Activated T-cell treated with anti-CD3 and anti-CD28 coated beads for 4 hours (primary cell): ENCODE measurements at regions not wholly inside any gene's neighbourhood (a gene's known extent, or its start where the extent isn't known, plus 50 kb on each side); places are given as distances from the start of the nearest gene placed in this dataset.
"Not testable (repeated sequence)": the region's sequence is repeated elsewhere in the genome, so short reads cannot be mapped to it uniquely, and the experiment has no call there.

Source experiments
- DNase-seq: peaks from one replicate; pipeline ENCODE4 v3.0.0-alpha.2; 2020

- DNase-seq, result no peak
Observed at GRCh38 chr18:78430131-78430758, 549.4 kb upstream of the SALL3 start.

- DNase-seq, result no peak
Observed at GRCh38 chr18:78431606-78432005, 548.0 kb upstream of the SALL3 start.

GRCh38 chr18:78433562-78433961, 546.1 kb upstream of the SALL3 start:
- no peak for DNase-seq

- no peak for DNase-seq
Observed at GRCh38 chr18:78436110-78436509, 543.5 kb upstream of the SALL3 start.

- not testable (repeated sequence) for DNase-seq
Observed at GRCh38 chr18:78438235-78438634, 541.4 kb upstream of the SALL3 start.

- DNase-seq, result no peak
Observed at GRCh38 chr18:78445880-78446279, 533.7 kb upstream of the SALL3 start.

GRCh38 chr18:78447211-78447610, 532.4 kb upstream of the SALL3 start:
- DNase-seq, result no peak

GRCh38 chr18:78448106-78448505, 531.5 kb upstream of the SALL3 start:
- no peak for DNase-seq

GRCh38 chr18:78448591-78448990, 531.0 kb upstream of the SALL3 start:
- DNase-seq, result no peak

- no peak for DNase-seq
Observed at GRCh38 chr18:78454221-78454620, 525.4 kb upstream of the SALL3 start.

- DNase-seq, result no peak
Observed at GRCh38 chr18:78455386-78455785, 524.2 kb upstream of the SALL3 start.

GRCh38 chr18:78457011-78457410, 522.6 kb upstream of the SALL3 start:
- DNase-seq, result no peak

GRCh38 chr18:78457731-78458130, 521.9 kb upstream of the SALL3 start:
- no peak for DNase-seq

GRCh38 chr18:78458356-78458755, 521.3 kb upstream of the SALL3 start:
- DNase-seq, result no peak

GRCh38 chr18:78459668-78460067, 520.0 kb upstream of the SALL3 start:
- DNase-seq, result no peak

- no peak for DNase-seq
Observed at GRCh38 chr18:78460558-78460957, 519.1 kb upstream of the SALL3 start.

- DNase-seq, result no peak
Observed at GRCh38 chr18:78473563-78473962, 506.1 kb upstream of the SALL3 start.

GRCh38 chr18:78477840-78478239, 501.8 kb upstream of the SALL3 start:
- no peak for DNase-seq

GRCh38 chr18:78479443-78479842, 500.2 kb upstream of the SALL3 start:
- DNase-seq, result no peak

- no peak for DNase-seq
Observed at GRCh38 chr18:78480262-78481054, 499.2 kb upstream of the SALL3 start.

- DNase-seq, result no peak
Observed at GRCh38 chr18:78482378-78482777, 497.2 kb upstream of the SALL3 start.

GRCh38 chr18:78487649-78488048, 492.0 kb upstream of the SALL3 start:
- no peak for DNase-seq

GRCh38 chr18:78492064-78492812, 487.4 kb upstream of the SALL3 start:
- DNase-seq, result no peak

- DNase-seq, result no peak
Observed at GRCh38 chr18:78492813-78493371, 486.7 kb upstream of the SALL3 start.
